ENCODE measurements at regions not wholly inside any gene's neighbourhood (a gene's known extent, or its start where the extent isn't known, plus 50 kb on each side); places are given as distances from the start of the nearest gene placed in this dataset.

DNA sequence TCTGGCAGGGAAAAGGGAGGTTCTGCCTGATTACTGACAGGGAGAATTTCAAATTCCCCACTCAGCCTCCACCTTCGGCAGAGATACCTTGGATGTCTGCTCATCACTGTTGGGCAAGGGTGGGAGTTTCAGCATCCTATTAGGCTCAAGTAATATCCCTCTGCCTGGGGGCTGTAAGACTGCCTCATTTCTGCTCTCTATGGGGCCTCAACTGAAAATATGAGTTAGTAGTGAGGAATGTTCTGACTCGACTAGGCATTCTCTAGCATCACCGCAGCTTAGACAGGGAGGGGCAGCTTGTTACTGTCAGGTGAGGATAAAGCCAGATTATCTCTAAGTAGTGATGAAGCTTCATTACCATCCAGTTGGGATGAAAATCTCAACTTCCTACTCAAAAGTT lies 87.7 kb upstream of the LRP1B start (continued):
- TF ChIP-seq JUND (IDR thresholded peaks at IDR 0.05; ENCODE audit: low read length): no peak
- TF ChIP-seq GABPA (IDR thresholded peaks at IDR 0.05; ENCODE audit: borderline replicate concordance, insufficient read depth, low read length): no peak
- TF ChIP-seq TAF7 (optimal IDR thresholded peaks at IDR 0.05; ENCODE audit: borderline replicate concordance, low read depth, low read length): no peak

Data from H1 (cell line).